ENCODE measurements at regions not wholly inside any gene's neighbourhood (a gene's known extent, or its start where the extent isn't known, plus 50 kb on each side); places are given as distances from the start of the nearest gene placed in this dataset.
"Not testable (repeated sequence)": the region's sequence is repeated elsewhere in the genome, so short reads cannot be mapped to it uniquely, and the experiment has no call there.

DNA sequence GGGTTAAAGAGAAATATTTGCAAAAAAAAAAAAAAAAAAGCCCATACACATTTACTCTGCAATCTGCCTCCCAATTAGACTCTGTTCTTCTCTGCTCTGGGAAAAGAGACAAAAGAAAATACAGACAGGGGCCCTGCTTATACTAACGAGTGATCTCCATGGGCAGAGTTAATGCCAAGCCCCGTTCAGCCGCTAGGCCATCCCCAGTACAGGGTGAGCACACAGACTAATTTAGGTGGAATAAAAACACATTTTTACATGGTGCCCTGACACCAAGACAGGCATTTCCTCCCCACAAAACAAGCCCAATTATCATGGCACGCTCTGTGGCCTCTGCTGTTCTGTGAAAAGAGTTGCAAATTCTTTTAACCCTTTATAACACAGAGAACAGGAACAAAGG is 356.3 kb upstream of the C16orf82 start:
- DNase-seq (ENCODE audit: low read depth, low spot score) = no peak

DNA sequence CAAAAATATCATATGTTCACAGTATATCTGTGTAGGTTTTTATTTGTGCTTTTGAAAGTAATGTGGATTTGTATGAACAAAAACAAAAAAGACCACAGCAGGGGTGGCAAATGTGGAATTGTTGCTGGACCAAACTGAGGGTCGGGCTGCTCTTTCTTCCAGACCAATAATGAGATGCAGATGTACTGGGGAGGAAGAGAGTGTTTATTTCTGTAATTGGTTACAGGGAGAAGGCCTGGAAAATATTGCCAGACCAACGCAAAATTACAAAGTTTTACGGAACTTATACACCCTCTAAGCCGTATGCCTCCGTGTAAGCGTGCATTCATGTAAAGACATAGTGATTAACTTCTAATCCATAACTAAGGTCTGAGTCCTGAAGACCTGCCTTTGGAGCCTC is 353.9 kb upstream of the C16orf82 start:
- no peak for DNase-seq (ENCODE audit: low read depth, low spot score)

DNA sequence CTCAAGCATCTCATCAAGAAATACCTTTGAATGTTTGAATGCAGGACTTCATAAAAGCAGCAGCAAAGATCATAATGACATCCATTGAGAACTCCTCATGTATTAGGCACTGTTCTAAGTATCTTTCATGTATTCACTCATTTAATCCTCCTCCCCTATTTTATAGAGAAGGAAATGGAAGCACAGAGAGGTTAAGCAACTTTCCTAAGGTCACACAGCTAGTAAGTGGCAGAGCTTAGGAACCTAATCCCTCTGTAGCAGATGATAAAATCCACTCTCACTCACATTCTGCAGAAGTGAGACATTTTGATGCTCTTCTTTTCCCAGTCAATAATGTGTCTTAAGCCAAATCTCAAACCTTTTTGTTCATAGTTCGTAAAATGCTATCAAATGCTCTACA is 350.8 kb upstream of the C16orf82 start:
- no peak for DNase-seq (ENCODE audit: low read depth, low spot score)

DNA sequence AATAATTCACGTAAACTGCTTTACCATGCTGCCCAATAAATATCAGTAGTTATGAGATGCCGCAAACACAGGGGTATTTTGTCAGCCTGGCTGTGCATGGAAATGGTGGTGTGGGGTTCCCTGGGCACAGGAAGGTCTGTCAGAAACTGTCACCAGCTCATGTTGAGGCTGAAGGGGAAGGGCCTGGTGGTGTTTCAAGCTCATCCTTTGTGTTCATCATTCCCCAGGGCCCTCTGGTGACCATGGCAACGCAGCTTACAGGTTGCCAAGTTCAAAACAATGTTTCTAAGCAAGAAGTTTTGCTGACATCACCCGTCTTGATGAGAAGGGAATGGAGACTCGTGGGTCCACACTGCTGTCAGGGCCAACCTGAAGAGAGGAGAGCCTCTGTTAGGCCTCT is 348.9 kb upstream of the C16orf82 start:
- no peak for DNase-seq (ENCODE audit: low read depth, low spot score)

DNA sequence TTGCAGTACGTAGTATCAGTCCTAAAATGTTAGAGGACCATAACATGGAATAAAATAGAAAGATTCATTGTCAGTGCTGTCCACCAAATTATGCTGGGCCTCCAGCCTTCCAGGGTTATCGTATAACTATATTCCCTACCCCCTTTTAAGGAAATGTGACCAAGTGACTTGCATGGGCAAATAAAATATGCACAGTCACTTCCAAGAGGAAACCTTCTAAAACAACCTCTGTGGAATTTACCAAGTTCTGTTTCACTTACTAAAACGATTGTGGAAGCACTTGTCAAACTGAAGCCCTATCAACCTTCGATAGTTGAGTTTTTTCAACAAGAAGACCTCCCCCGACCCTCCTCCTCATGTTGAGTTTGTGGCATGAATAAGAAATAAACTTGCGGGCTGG is 345.4 kb upstream of the C16orf82 start:
- no peak for DNase-seq (ENCODE audit: low read depth, low spot score)

DNA sequence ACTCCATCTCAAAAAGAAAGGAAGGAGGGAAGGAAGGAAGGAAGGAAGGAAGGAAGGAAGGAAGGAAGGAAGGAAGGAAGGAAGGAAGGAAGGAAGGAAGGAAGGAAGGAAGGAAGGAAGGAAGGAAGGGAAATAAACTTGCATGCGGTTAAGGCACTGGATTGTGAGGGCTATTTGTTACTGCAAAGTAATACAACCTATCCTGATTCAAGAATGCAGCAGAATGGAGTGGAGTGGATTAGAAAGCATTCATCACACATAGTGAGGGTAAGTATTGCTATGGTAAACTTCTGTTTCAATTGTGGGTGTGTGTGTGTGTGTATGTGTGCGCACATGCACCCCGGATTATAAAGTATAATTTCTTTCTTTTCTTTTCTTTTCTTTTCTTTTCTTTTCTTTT is 344.8 kb upstream of the C16orf82 start:
- not testable (repeated sequence) for DNase-seq (ENCODE audit: low read depth, low spot score)

DNA sequence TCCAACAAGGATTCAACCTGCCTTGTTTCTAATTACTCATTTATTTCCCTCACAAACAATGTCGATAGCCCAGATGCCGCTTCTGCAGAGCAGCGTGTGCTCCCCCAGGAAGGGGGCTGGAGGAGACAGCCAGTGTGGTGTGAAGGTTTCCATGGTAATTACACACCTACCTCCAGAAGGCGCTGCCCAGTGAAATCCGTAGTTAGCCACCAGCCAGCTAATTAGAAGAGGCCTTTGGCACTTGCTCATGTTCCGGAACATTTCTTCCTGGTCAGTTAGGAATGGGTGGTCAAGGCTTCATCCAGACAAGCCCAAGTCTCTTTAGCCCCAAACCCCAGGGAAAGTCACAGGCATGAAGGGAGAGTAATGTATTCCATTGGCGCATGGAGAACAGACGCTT is 342.5 kb upstream of the C16orf82 start:
- DNase-seq (ENCODE audit: low read depth, low spot score) = no peak

DNA sequence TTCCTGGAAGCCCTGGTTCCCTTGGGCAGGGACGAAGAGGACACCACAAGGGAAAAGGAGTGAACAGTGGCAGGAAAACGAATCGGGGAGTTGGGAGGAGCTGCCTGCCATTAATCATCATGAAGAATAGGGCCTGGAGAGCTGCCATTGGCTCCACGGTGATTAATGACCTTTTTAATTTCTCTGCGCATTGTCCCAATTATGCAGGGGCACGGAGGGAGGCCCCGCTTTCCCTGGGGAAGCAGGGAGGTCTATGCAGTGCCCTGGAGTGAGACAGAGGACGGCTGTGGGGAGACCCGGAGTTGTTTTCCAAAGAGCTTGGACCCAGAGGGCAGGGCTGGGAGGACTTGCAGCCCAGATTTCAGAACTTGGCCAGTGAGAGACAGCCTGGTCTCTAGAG is 338.9 kb upstream of the C16orf82 start:
- no peak for DNase-seq (ENCODE audit: low read depth, low spot score)

DNA sequence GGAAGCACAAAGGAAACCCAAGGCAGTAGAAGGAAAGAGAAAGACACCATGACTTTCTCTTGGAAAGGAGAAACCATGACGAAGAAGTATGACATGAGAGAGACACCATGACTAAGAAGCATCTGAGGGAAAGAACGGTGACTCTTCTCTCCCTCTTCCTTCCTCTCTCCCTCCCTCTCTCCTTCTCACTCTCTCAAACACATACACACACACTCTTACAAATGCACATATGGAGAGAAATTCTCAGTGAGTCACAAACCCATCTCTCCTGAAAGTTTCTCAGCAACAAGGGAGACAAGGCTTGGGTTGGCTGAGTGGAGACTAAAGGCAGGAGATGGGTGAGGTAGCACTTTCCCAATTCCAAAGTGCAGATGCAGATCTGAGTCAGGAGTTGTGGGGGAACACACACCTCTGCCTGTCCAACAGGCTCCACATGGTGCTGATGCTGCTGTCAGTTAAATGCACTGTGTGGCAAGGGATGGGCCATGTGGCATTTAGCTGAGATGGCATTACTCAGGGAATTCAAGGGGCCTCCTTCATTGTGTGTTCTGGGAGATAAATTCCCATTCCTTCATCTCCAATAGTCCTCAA is 336.7 kb upstream of the C16orf82 start:
- DNase-seq (ENCODE audit: low read depth, low spot score) = no peak

DNA sequence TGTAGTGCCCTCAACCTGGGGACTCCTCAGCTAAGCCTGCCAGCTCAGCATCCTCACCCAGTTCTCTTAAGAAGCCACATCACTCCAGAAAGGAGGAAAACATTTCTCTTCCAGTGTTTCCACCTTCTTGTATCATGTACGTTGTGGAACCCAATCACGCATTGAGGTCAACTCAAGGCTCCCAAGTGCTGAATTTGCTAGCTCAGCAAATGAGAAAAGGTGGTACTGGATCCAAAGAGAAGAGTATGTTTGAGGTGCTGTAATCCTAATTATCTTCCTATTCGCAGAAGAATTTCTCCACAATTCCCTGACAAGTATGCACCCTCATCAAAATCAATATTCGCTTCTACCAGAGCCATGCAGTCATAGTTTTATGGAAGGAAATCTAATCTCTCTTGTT is 335.0 kb upstream of the C16orf82 start:
- DNase-seq (ENCODE audit: low read depth, low spot score) = no peak

DNA sequence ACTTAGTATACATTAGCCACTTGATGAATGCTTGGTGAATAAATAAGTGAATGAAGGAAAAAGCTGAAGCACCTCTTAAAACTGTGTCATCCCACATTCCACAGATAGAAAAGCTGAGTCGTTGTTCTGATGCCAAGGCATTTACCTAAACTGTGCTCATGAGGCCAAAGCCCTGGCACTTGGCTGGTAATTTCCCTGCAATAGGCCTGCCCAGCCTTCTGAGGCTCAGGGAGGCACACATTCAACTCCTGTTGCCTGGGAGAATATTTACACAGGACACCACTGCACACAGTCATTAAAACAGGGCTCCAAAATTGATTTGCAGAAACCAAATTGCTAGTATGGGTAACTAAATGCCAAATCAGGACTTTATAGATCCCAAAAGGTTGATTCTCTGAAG is 333.0 kb upstream of the C16orf82 start:
- no peak for DNase-seq (ENCODE audit: low read depth, low spot score)

DNA sequence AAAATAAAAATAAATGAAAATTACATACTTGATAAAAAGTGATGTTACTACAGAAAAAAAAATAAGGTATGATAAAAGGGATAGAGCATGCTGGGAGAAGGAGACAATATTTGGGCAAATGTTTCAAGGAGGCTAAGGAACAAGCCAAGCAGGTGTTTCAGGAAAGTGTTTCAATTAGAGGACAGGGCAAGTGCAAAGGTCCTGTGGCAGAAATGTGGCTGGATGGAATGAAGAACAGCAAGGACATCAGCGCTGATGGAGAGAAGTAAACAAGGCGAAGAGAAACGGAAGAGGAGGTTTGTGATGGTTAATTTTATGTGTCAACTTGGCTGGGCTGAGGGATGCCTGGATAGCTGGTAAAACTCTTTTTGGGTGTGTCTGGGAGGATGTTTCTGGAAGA is 331.2 kb upstream of the C16orf82 start:
- no peak for DNase-seq (ENCODE audit: low read depth, low spot score)

DNA sequence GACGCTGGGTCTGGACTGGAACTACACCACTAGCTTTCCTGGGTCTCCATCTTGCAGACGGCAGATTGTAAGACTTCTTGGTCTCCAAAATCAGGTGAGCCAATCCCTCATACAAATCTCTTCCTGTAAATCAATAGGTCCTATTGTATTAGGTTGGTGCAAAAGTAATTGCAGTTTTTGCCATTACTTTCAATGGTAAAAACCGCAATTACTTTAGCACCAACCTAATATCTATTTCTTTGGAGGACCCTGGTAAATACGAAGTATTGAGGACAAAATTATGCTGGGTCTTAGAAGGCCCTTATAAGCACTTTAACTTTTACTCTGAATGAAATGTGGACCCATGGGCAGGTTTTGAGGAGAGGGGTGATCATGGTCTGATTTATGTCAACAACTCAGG is 330.6 kb upstream of the C16orf82 start:
- no peak for DNase-seq (ENCODE audit: low read depth, low spot score)

DNA sequence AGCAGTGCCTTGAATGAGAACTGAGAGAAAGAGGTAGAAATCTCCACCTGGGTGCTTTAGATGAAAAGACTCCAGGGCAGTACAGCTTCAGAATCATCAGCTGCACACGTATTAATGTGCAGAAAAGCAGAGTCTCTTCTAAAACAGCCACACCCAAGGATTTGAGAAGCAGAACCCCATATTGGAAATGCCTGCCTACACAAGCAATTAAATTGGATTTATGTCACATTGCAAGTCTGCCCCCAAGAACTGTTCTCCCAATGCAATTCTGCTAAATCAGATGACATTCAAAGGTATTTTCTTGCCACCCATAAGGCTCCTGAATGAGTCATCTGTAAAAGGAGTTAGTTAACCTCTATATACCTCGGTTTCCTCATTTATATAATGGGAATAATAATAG is 326.0 kb upstream of the C16orf82 start:
- no peak for DNase-seq (ENCODE audit: low read depth, low spot score)

DNA sequence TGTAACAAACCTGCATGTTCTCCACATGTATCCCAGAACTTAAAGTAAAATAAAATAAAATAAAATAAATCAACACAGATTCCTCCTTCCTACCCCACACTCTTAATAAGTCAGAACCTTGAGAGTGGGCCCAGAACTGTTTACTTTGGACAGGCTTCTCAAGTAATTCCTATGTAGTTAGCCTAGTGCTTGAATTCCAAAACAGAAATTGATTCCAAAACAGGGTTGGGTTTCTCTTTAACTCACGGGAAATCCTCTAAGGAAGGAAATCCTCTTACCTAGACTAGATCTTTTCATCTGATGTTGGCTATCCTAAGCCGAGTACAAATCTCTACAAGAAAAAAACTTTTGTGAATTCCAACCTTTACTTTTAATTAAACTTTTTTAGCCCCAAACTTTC is 324.7 kb upstream of the C16orf82 start:
- DNase-seq (ENCODE audit: low read depth, low spot score) = no peak

DNA sequence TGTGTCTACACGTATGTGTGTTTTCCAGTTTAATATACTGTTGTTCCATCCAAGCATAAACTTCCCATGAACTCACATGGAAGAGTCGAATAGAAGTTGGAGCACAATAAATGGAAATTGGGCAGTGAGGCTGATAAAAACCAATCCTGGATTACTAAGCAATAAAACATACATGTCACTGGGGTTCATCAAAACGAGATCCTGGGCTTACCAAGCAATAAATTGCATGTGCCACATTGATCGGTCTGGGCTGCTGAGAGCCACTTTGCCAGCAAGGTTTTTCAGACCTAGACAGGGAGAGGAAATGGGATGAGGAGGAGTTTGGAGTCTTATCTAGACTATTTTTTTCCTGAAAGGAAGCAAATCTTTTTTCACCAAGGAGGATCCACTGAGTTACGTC is 322.3 kb upstream of the C16orf82 start:
- no peak for DNase-seq (ENCODE audit: low read depth, low spot score)

DNA sequence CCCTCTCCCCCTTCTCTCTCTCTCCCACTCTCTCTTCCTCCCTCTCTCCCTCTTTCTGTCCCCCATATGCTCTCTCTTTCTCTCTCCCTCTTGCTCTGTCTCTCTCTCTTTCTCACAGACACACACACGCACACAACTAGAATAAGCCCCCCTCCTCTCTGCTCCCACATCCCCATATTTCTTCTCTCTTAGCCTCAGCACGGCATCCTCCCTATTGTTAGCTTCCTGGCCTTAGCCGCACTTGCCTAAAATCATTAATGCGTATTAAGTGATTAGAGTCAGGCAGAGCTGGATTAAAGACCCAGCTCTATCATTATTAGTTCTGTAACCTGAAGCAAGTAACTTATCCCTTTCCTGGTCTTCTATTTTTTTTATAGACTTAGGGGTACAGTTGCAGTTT is 319.0 kb upstream of the C16orf82 start:
- no peak for DNase-seq (ENCODE audit: low read depth, low spot score)

DNA sequence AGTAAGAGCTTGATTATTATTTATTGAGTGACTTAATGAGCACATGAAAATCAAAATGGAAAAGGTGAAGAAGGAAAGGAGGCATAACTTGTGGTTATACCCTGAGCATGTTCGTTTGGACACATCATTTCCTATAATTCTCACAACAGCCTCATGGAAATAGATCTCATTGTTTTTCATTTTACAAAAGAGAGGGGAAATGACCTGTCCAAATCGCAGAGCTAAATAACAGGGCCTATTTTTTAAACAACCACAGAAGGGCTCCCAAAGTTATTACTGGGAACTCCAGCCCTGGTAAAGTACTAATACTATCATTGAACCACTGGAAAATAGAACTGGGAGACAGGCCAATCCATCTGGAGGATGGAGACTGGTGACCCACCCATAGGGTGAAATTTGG is 317.7 kb upstream of the C16orf82 start:
- no peak for DNase-seq (ENCODE audit: low read depth, low spot score)

DNA sequence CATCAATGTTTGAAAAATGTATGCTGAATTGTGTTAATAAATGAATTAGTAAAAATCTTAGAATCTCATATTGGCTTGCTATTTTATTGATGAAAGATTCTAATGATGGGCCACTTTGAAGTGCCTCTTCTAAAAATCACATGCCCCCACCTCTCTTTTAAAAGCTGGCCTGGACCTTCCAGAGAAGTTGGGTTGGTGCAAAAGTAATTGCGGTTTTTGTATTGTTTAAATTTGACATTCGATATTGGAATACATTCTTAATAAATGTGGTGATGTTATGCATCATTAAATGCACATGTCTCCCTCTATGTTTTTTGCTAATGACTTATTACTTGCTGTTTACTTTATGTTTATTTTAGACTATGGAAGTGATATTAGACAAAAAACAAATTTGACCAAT is 314.6 kb upstream of the C16orf82 start:
- no peak for DNase-seq (ENCODE audit: low read depth, low spot score)

DNA sequence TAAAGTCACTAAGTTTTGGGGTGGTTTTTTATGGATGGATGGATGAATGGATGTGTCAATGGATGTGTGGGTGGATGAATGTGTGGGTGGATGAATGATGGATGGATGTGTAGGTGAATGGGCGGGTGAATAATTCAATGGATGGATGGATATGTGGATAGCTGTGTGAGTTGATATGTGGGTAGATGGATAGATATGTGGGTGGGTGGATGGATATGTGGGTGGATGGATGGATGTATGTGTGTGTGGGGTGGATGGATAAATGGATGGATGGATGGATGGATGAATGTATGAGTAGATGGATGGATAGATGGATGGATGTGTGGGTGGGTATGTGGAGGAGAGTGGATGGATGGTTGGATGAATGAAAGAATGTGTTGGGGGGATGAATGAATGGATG is 310.1 kb upstream of the C16orf82 start:
- DNase-seq (ENCODE audit: low read depth, low spot score) = no peak

DNA sequence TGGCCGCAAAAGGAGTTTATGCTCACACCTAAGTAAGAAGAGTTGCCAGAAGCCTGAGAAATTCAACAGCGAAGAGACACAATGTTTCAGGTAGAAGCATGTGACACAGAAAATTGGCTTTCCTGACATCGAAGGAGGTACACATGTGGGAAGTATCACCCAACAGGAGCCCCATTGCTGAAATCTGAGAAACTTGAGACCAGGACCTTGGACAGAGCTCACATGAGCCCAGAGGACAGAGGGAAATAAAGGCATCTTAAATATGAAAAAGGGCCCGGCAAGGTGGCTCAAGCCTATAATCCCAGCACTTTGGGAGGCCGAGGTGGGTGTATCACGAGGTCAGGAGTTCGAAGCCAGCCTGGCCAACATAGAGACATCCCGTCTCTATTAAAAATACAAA is 304.1 kb upstream of the C16orf82 start:
- no peak for DNase-seq (ENCODE audit: low read depth, low spot score)

DNA sequence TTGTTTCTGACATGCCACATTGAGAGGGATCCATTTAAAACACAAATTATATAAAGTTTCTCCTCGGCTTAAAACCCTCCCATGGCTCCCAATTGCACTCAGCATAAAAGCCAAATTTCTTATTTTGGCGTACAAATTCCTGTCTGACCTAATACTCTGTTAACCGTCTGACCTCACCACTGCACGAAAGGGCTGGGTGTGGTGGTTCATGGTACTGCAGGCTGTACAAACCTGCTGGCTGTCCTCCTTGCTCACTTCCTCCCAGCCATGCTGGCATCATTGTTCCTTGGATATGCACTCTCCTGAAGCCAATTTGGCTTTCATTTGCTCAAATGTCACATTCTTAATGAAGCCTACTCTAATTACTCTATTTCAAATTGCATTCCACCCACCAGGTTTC is 301.6 kb upstream of the C16orf82 start:
- DNase-seq (ENCODE audit: low read depth, low spot score) = no peak

DNA sequence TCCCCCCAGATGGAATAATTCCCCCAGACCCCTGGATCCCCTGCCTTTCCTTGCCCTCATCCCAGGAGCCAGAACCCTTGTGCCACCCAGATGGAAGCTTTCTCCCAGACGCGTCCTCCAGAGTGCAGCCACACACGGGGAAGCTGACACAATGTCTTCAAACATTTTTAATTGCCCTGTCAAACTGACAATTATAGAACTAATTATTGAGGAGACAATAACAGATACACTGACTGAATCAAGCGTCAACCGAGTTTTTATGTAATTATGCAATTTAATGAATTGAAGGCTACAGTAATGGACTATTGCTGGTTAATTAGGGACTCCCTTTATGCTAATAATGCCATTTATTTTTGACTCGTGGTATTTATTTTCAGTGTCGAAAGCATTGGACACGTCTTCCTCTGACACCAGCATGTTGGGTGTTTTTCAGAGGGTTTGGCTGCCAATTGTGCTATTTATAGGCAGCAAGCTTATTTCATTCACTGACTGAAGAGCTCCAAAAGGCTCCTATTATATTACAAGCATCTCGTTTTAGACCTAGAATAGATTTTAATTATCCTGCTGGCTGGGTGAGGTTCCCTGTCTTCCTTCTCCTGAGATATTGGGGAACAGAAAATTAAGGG is 298.2 kb upstream of the C16orf82 start:
- no peak for DNase-seq (ENCODE audit: low read depth, low spot score)

DNA sequence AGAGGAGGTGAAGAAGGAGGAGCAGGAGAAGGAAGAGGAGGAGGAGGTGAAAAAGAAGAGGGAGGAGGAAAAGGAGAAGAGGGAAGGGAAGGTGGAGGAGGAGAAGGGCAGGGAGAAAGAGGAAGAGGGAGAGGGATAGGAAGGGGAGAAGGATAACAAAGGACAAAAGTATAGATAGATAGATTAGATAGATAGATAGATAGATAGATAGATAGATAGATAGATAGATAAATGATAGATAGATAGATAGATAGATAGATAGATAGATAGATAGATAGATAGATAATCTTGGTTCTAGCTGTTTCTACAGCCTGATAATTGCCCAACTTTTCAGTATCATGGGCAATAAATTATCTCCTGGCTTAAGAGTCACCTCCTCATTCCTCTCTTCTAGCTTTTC is 296.2 kb upstream of the C16orf82 start:
- DNase-seq (ENCODE audit: low read depth, low spot score) = no peak
